Ureter (tissue), 1 donor: ENCODE measurements at regions not wholly inside any gene's neighbourhood (a gene's known extent, or its start where the extent isn't known, plus 50 kb on each side); places are given as distances from the start of the nearest gene placed in this dataset.
"Not testable (repeated sequence)": the region's sequence is repeated elsewhere in the genome, so short reads cannot be mapped to it uniquely, and the experiment has no call there.

Experiments
- DNase-seq: peaks from one replicate; pipeline ENCODE4 v3.0.0-alpha.2; 2020; ENCODE audit warnings: low spot score
- donor health status: DM: yes; HTN: yes; CAD: no.

GRCh38 chrX:22534643-22535042 lies 261.9 kb downstream of the CBLL2 start:
- DNase-seq = no peak

DNA sequence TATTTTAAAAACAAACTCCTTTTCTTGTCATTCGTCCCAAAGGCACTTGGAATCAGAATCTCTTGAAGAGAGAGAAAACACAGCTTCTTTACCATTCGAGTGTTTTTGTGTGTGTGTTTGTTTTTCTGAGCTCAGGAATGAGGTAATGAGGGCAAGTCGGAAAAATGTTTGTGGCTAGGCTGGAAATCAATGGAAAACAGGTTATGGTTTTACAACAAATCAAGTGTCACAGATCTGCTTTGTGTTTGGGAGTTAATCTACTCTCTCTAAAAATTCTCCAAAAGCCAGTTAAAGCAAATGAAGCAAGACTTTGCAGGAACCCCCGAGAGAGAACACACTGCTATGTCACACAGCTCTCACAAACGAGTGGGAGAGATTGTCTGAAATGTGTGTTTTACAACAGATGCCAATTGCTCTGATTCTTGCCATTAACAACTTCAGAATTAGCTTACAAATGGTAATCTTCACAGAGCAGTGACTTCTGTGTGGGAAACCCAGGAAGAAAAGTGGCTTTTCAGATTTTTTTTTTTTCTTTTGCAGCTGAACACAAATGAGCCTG lies 264.1 kb downstream of the CBLL2 start:
- no peak for DNase-seq

GRCh38 chrX:22538580-22538979 lies 265.9 kb downstream of the CBLL2 start:
- no peak for DNase-seq

DNA sequence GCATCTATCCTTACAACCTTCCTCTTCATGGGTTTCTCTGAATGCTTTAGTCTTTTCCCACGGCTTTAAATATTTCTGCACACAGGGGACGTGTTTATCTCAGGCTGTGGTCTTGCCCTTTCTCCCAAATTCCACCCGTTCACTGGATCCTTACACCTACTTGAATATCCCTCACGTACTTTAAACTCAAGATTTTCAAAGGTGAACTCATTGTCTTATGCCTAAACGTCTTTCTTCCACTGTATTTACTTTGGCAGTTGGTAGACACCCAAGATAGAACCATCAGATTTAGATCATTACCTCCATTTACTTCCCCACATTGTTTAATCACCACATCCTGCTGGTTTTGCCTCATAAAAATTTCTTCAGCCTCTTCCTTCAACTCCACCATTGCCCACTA lies 269.2 kb downstream of the CBLL2 start:
- DNase-seq = no peak

DNA sequence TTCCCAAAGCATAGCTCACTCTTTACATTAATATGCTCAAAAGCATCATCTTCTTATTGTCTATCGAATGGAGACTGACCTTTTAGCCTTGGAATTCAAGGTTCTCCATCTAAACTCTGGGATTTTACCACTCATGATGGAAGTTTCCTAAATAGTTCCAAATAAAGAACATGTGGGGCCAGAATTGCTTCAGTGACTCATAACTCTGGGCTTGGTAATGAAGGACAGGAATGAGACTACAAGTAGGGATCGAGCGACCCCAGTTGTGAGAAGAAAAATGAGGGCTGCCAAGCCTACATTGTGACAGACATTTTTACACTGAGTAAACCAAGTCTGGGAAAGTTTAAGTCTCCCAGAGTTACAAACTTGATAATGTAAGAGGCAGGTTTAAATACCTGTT lies 269.9 kb downstream of the CBLL2 start:
- DNase-seq = no peak

DNA sequence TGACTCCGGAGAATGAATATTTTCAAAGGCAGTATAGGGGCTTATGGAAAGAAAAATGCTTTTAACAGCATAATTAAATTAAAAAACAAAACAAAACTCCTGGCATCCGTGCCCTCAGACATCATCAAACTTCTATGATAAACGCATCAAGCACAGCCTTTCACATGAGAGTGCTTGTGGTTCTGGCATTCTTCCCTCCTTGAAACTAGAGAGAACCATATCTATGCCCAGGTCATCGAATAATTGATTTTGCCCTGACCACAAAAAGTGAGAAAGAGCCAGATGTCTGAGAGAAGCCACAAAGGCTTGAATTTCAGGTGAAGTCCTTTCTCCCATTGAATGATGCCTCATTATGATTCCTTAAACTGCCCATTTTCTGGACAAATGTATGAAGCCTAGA lies 286.8 kb downstream of the CBLL2 start:
- DNase-seq = no peak

- no peak for DNase-seq
These were observed 302.6 kb downstream of the CBLL2 start for GRCh38 chrX:22575161-22575845.

DNA sequence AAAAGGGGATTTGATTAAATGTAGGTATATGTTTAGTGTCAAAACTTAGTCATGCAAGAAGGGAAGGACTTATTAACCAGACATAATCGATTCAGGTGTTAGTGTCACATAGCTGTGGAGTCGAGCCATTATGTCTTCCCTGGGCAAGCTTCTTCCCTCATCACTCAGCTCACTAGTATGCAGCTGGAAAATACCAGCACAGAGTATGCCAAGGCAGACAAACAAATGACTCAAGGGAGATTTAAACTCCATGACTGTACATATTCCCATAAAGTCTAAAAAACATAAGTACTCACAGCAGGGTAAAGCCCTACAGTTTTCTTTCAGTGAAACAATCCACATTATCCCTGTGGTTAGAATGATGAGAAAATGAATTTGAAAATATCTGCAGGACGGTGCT lies 304.5 kb downstream of the CBLL2 start:
- DNase-seq = no peak

- no peak for DNase-seq
These were observed 313.1 kb downstream of the CBLL2 start for GRCh38 chrX:22585831-22586230.

- DNase-seq = no peak
These were observed 317.1 kb downstream of the CBLL2 start for GRCh38 chrX:22589845-22590244.

- no peak for DNase-seq
These were observed 322.1 kb downstream of the CBLL2 start for GRCh38 chrX:22594766-22595165.

- DNase-seq = no peak
These were observed 330.3 kb downstream of the CBLL2 start for GRCh38 chrX:22603060-22603459.

- DNase-seq = not testable (repeated sequence)
These were observed 336.7 kb downstream of the CBLL2 start for GRCh38 chrX:22609452-22609851.

DNA sequence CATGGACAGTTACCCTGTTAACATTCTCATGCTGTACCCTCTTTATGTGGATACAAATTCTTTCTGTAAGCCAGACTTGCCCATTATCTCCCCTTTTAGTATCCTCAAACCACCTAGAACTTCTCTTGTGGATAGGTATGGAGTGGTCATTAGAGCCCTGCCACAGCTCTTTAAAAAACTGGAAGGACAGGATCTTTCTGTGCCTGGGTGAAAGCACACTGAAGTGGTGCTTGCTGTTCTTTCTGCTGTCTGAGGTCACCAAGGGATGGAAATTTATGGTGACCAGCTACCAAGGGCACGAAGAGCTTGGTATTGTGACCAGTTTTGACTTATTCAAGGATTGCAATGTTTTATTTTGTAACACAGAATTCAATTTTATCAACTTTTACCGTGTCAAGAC lies 344.2 kb downstream of the CBLL2 start:
- no peak for DNase-seq

GRCh38 chrX:22627576-22627975 lies 354.9 kb downstream of the CBLL2 start:
- no peak for DNase-seq

DNA sequence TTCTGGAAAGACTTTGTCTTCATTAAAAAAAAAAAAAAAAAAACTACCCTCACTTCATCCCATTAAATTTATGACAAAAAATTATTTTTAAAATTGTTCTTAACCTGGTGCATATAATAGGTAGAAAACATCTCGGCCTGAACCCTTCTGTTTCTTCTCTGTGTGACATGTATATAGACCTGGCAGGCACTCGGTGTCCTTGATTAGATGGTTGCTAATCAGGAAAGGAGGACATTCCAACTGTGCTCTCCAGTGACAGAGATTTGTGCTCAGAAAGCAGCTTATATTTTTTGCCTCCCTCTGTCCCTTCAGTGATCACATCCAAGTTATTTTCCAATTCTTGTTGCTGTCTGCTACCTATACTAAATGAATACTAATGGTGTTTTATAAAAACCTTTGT lies 355.6 kb downstream of the CBLL2 start:
- no peak for DNase-seq

DNA sequence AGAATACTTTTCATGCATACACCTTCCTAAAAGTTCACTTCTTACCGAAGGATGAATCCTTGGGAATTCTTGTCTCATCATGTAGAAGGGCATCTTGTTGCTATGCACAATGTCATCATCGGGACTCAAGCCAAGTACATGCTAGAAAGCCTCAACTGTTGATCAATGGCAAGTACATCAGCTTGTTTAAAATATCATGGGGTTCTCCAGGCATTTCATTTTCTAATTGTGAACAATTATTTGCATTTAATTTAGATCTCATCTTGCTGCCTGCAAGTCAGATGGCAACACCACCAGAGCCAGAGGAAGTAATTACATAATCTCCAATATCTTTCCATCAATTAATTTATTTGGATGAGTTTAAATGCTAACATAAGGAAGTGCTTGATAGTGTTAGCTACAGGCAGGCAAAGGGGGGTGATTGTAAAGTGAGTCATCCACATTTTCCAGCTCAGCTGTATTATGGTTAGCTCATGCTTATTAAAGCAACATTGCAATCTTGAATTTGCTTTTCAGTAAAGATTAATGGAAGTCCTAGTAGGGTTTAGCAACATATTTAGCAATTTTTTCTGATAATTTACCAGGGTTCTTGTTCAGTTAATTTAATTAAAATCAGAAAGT lies 356.5 kb downstream of the CBLL2 start:
- DNase-seq = no peak

DNA sequence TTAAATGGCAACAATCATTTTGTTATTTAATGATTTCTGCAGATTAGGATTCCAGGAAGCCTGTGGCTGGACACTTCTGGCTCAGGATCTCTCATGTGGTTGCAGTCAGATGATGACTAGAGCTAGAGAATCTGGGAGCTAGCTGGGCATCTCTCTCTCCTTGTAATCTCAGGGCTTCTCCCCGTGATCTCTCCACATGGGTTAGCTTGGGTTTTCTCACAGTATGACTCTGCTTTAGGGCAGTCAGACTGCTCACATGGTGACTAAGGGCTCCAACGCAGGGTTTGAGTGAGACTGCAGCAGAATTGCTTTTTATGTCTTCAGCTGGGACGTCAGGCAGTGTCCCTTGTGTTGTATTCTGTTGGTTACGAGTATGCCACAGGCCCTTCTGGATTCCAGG lies 361.4 kb downstream of the CBLL2 start:
- DNase-seq = no peak

GRCh38 chrX:22634751-22635150 lies 362.0 kb downstream of the CBLL2 start:
- no peak for DNase-seq

- no peak for DNase-seq
These were observed 351.5 kb upstream of the DDX53 start for GRCh38 chrX:22648281-22648680.

GRCh38 chrX:22650691-22651090 lies 349.1 kb upstream of the DDX53 start:
- DNase-seq = no peak

DNA sequence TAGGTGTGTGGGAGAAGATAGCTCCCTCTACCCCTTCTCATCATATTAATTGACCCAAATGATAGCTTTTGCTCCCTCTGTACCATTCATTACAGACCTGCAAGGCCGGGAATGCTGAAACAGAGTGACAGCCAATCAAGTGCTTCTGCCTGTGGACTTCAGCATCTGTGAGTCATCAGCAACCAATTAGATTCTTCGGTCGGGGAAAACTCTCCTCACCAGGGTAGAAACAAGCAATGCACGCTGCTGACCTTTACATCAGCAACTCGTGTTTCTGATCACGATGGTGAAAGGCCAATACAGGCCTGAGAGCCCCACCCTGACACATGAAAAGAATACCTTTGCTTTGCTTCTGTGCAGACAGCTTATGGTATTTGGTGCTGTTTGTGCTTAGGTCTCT lies 347.2 kb upstream of the DDX53 start:
- no peak for DNase-seq

GRCh38 chrX:22660756-22661155 lies 339.0 kb upstream of the DDX53 start:
- no peak for DNase-seq

DNA sequence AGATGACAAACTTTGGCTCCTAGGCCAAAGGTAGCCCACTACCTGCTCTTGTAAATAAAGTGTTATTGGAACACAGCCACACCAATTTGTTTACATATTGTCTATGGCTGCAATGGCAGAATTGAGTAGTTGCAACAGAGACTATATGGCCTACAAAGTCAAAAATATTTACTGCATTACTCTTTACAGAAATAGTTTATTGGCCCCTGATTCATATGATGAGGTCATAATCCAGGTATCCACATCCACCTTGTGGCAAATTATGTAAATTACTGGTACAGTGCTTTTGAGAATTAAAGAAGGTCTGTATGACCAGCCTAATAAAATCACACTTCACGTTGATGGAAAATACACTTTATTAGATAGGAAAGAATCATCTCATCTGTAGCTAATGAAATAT lies 337.0 kb upstream of the DDX53 start:
- no peak for DNase-seq
